ENCODE measurements at regions not wholly inside any gene's neighbourhood (a gene's known extent, or its start where the extent isn't known, plus 50 kb on each side); places are given as distances from the start of the nearest gene placed in this dataset.
"Not testable (repeated sequence)": the region's sequence is repeated elsewhere in the genome, so short reads cannot be mapped to it uniquely, and the experiment has no call there.

- not testable (repeated sequence) for FAIRE-seq; DNase-seq (ENCODE audit: extremely low spot score, insufficient read length, low read depth)
Observed at GRCh38 chr14:85352588-85352987, 177.4 kb upstream of the FLRT2 start.

GRCh38 chr14:85357120-85357519 lies 172.8 kb upstream of the FLRT2 start:
- DNase-seq (ENCODE audit: extremely low spot score, insufficient read length, low read depth): no peak
- FAIRE-seq: no peak

GRCh38 chr14:85358136-85358785 lies 171.7 kb upstream of the FLRT2 start:
- DNase-seq (ENCODE audit: extremely low spot score, insufficient read length, low read depth) (no peak), FAIRE-seq (no peak)

- FAIRE-seq (no peak), DNase-seq (ENCODE audit: extremely low spot score, insufficient read length, low read depth) (no peak)
Observed at GRCh38 chr14:85359505-85359904, 170.4 kb upstream of the FLRT2 start.

- FAIRE-seq (no peak), DNase-seq (ENCODE audit: extremely low spot score, insufficient read length, low read depth) (no peak)
Observed at GRCh38 chr14:85363358-85363757, 166.6 kb upstream of the FLRT2 start.

GRCh38 chr14:85366226-85366625 lies 163.7 kb upstream of the FLRT2 start:
- no peak for DNase-seq (ENCODE audit: extremely low spot score, insufficient read length, low read depth)
- no peak for FAIRE-seq

GRCh38 chr14:85380881-85381280 lies 149.1 kb upstream of the FLRT2 start:
- DNase-seq (ENCODE audit: extremely low spot score, insufficient read length, low read depth): no peak
- no peak for FAIRE-seq

- DNase-seq (ENCODE audit: extremely low spot score, insufficient read length, low read depth) (no peak), FAIRE-seq (no peak)
Observed at GRCh38 chr14:85382341-85382740, 147.6 kb upstream of the FLRT2 start.

GRCh38 chr14:85387181-85387580 lies 142.8 kb upstream of the FLRT2 start:
- FAIRE-seq (no peak), DNase-seq (ENCODE audit: extremely low spot score, insufficient read length, low read depth) (no peak)

- FAIRE-seq: no peak
- no peak for DNase-seq (ENCODE audit: extremely low spot score, insufficient read length, low read depth)
Observed at GRCh38 chr14:85390236-85390635, 139.7 kb upstream of the FLRT2 start.

GRCh38 chr14:85391455-85391854 lies 138.5 kb upstream of the FLRT2 start:
- FAIRE-seq (no peak), DNase-seq (ENCODE audit: extremely low spot score, insufficient read length, low read depth) (no peak)

- DNase-seq (ENCODE audit: extremely low spot score, insufficient read length, low read depth) (no peak), FAIRE-seq (no peak)
Observed at GRCh38 chr14:85391892-85392291, 138.1 kb upstream of the FLRT2 start.

GRCh38 chr14:85399186-85399585 lies 130.8 kb upstream of the FLRT2 start:
- FAIRE-seq (no peak), DNase-seq (ENCODE audit: extremely low spot score, insufficient read length, low read depth) (no peak)

GRCh38 chr14:85400678-85401077 lies 129.3 kb upstream of the FLRT2 start:
- FAIRE-seq: no peak
- DNase-seq (ENCODE audit: extremely low spot score, insufficient read length, low read depth): no peak

GRCh38 chr14:85401384-85401783 lies 128.6 kb upstream of the FLRT2 start:
- DNase-seq (ENCODE audit: extremely low spot score, insufficient read length, low read depth) (no peak), FAIRE-seq (no peak)

GRCh38 chr14:85402569-85403162 lies 127.3 kb upstream of the FLRT2 start:
- DNase-seq (ENCODE audit: extremely low spot score, insufficient read length, low read depth) (no peak), FAIRE-seq (no peak)

GRCh38 chr14:85409481-85410210 lies 120.3 kb upstream of the FLRT2 start:
- no peak for FAIRE-seq

GRCh38 chr14:85412756-85413155 lies 117.2 kb upstream of the FLRT2 start:
- FAIRE-seq: no peak
- DNase-seq (ENCODE audit: extremely low spot score, insufficient read length, low read depth): no peak

More at GRCh38 chr14:85409481-85410210, 120.3 kb upstream of the FLRT2 start:
- DNase-seq (ENCODE audit: extremely low spot score, insufficient read length, low read depth): no peak

- FAIRE-seq (no peak), DNase-seq (ENCODE audit: extremely low spot score, insufficient read length, low read depth) (no peak)
Observed at GRCh38 chr14:85413836-85414526, 116.0 kb upstream of the FLRT2 start.

- no peak for FAIRE-seq
- DNase-seq (ENCODE audit: extremely low spot score, insufficient read length, low read depth): no peak
Observed at GRCh38 chr14:85415015-85415712, 114.8 kb upstream of the FLRT2 start.
